ENCODE measurements at regions not wholly inside any gene's neighbourhood (a gene's known extent, or its start where the extent isn't known, plus 50 kb on each side); places are given as distances from the start of the nearest gene placed in this dataset.
"Not testable (repeated sequence)": the region's sequence is repeated elsewhere in the genome, so short reads cannot be mapped to it uniquely, and the experiment has no call there.

DNA sequence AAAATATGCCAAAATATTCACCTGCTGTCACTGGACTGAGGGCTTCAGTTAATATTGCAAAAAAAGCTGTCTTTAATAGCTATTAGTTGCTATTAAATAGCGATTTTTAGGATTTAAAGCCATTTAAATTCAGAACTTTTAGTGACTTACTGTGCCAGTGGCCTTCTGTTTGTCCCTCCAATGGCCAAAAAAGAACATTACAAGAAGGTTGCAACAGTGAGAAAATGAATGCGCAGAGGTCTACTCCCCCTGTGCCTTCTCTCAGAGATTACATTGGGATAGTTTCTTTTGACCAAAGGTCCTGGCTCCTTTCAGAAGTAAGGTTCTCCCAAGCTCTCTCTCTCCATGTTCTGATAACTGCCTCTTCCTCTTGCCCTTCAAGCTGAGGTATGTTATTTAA is 930.3 kb upstream of the ARRDC3 start:
- H3K4me3 Mint-ChIP-seq (ENCODE audit: low read depth): no peak overlapping the region
- H3K9me3 Mint-ChIP-seq (ENCODE audit: low read depth): no peaks in the 10 kb centered on the region
- H3K36me3 Mint-ChIP-seq (ENCODE audit: insufficient read depth): no peaks in the 10 kb centered on the region
- peak; percentile 38 for TF ChIP-seq CTCF (IDR thresholded peaks at IDR 0.05; ENCODE audit: unreplicated experiment)
- no peaks in the 10 kb centered on the region for H3K27me3 Mint-ChIP-seq
- DNase-seq (ENCODE audit: low spot score, unreplicated experiment): no peak
- H3K4me1 Mint-ChIP-seq (ENCODE audit: low read depth): peaks cover 2% of the 10 kb centered on the region
- no peak overlapping the region for H3K27ac Mint-ChIP-seq

- Mint-ChIP-seq H3K4me3 (ENCODE audit: low read depth) (no peak overlapping the region), H3K9me3 (ENCODE audit: low read depth) (no peaks in the 10 kb centered on the region), H3K27ac (no peak overlapping the region), H3K27me3 (no peaks in the 10 kb centered on the region), H3K4me1 (ENCODE audit: low read depth) (peaks cover 3% of the 10 kb centered on the region), H3K36me3 (ENCODE audit: insufficient read depth) (no peaks in the 10 kb centered on the region)
- no peak for DNase-seq (ENCODE audit: low spot score, unreplicated experiment)
- TF ChIP-seq CTCF (IDR thresholded peaks at IDR 0.05; ENCODE audit: unreplicated experiment): peak; percentile 65
These were observed 926.3 kb upstream of the ARRDC3 start for GRCh38 chr5:92309336-92309991.

DNA sequence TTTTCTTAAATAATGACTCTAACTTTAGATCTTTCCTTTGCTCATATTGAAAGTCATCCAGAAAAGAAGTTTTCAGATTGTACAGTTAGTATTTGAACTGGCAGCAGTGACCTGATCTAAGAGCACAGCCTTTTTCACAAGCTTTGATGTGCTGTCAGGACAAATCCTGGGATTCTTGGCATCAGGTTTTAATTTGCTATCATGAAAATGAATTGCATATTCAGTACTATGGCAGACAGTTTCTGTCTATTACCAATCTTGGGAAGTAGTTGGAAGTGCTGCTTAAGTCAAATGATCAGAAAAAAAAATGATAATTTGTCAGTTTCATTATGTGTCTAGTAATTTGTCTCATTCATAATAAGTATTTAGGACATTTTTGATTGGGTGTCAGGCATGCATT is 925.6 kb upstream of the ARRDC3 start:
- no peaks in the 10 kb centered on the region for H3K36me3 Mint-ChIP-seq (ENCODE audit: insufficient read depth)
- DNase-seq (ENCODE audit: low spot score, unreplicated experiment): no peak
- no peaks in the 10 kb centered on the region for H3K27me3 Mint-ChIP-seq
- H3K9me3 Mint-ChIP-seq (ENCODE audit: low read depth): no peaks in the 10 kb centered on the region
- TF ChIP-seq CTCF (IDR thresholded peaks at IDR 0.05; ENCODE audit: unreplicated experiment): no peak
- no peak overlapping the region for H3K4me3 Mint-ChIP-seq (ENCODE audit: low read depth)
- H3K4me1 Mint-ChIP-seq (ENCODE audit: low read depth): peaks cover 3% of the 10 kb centered on the region
- H3K27ac Mint-ChIP-seq: no peak overlapping the region

DNA sequence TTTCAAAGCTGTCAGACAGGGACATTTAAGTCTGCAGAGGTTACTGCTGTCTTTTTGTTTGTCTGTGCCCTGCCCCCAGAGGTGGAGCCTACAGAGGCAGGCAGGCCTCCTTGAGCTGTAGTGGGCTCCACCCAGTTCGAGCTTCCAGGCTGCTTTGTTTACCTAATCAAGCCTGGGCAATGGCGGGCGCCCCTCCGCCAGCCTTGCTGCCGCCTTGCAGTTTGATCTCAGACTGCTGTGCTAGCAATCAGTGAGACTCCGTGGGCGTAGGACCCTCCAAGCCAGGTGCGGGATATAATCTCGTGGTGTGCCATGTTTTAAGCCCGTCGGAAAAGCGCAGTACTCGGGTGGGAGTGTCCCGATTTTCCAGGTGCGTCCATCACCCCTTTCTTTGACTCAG is 919.2 kb upstream of the ARRDC3 start:
- not testable (repeated sequence) for H3K36me3 Mint-ChIP-seq (ENCODE audit: insufficient read depth); H3K27me3 Mint-ChIP-seq; H3K4me3 Mint-ChIP-seq (ENCODE audit: low read depth); H3K9me3 Mint-ChIP-seq (ENCODE audit: low read depth); DNase-seq (ENCODE audit: low spot score, unreplicated experiment); H3K27ac Mint-ChIP-seq; H3K4me1 Mint-ChIP-seq (ENCODE audit: low read depth)

- Mint-ChIP-seq H3K9me3 (ENCODE audit: low read depth) (peaks cover 35% of the 10 kb centered on the region), H3K27ac (no peak overlapping the region), H3K27me3 (no peaks in the 10 kb centered on the region), H3K4me1 (ENCODE audit: low read depth) (no peaks in the 10 kb centered on the region), H3K36me3 (ENCODE audit: insufficient read depth) (peaks cover 1% of the 10 kb centered on the region), H3K4me3 (ENCODE audit: low read depth) (no peak overlapping the region)
- DNase-seq (ENCODE audit: low spot score, unreplicated experiment): no peak
- TF ChIP-seq CTCF (IDR thresholded peaks at IDR 0.05; ENCODE audit: unreplicated experiment): no peak
These were observed 900.4 kb upstream of the ARRDC3 start for GRCh38 chr5:92283521-92283920.

- not testable (repeated sequence) for H3K4me3 Mint-ChIP-seq (ENCODE audit: low read depth); H3K4me1 Mint-ChIP-seq (ENCODE audit: low read depth); DNase-seq (ENCODE audit: low spot score, unreplicated experiment); H3K27me3 Mint-ChIP-seq; H3K27ac Mint-ChIP-seq; H3K36me3 Mint-ChIP-seq (ENCODE audit: insufficient read depth)
- H3K9me3 Mint-ChIP-seq (ENCODE audit: low read depth): peaks cover 12% of the 10 kb centered on the region
These were observed 888.6 kb upstream of the ARRDC3 start for GRCh38 chr5:92271750-92272149.
